Nephron progenitor cell (in vitro differentiated cells): ENCODE measurements at regions not wholly inside any gene's neighbourhood (a gene's known extent, or its start where the extent isn't known, plus 50 kb on each side); places are given as distances from the start of the nearest gene placed in this dataset.

Experiments used
- DNase-seq: peaks from one replicate; pipeline ENCODE4 v3.0.0; 2021
- H3K27ac Mint-ChIP-seq: 2 replicates; pipeline ENCODE4 v1.8.0; 2021; ENCODE audit warnings: mild to moderate bottlenecking, moderate library complexity, mixed read lengths
- H3K27me3 Mint-ChIP-seq: 2 replicates; pipeline ENCODE4 v1.8.0; 2021; ENCODE audit warnings: mild to moderate bottlenecking, low read depth, mixed read lengths; ENCODE audit not compliant: poor library complexity
- H3K36me3 Mint-ChIP-seq: 2 replicates; pipeline ENCODE4 v1.8.0; 2021; ENCODE audit warnings: low read depth, mixed read lengths
- H3K4me1 Mint-ChIP-seq: 2 replicates; pipeline ENCODE4 v1.8.0; 2021; ENCODE audit warnings: mixed read lengths
- H3K4me3 Mint-ChIP-seq: 2 replicates; pipeline ENCODE4 v1.8.0; 2021; ENCODE audit warnings: mild to moderate bottlenecking, moderate library complexity, mixed read lengths
- H3K9me3 Mint-ChIP-seq: 2 replicates; pipeline ENCODE4 v1.8.0; 2021; ENCODE audit warnings: mild to moderate bottlenecking, moderate library complexity, mixed read lengths
- CTCF ChIP-seq: fragments of 200-600 bp; sonication (generic); IDR thresholded peaks from 2 replicates; pipeline ENCODE4 v1.5.0; 2021; ENCODE audit warnings: antibody characterized with exemption

DNA sequence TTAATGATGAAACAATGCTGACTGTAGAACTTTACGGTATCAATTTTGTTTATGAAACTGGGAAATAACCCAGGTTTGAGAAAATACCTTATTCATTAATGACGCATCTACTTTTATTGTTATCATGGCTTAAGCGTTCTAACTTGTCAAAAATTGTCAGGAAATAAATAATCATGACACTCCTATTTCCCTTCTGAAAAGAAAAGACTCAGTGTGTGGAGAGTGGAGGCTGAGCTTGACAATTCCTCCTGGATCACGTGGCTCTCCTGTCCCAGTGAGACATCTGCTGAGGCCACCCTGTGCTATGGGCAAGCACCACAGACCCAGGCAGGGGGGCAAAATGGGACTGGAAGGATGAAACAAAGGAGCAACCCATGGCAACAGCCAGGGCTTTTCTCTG lies 466.4 kb downstream of the ZNF608 start:
- DNase-seq = no peak
- H3K27me3 Mint-ChIP-seq = peaks cover 3% of the 10 kb centered on the region
- H3K36me3 Mint-ChIP-seq = no peaks in the 10 kb centered on the region
- no peak for TF ChIP-seq CTCF
- H3K27ac Mint-ChIP-seq = no peak overlapping the region
- peaks cover 17% of the 10 kb centered on the region for H3K4me1 Mint-ChIP-seq
- no peaks in the 10 kb centered on the region for H3K9me3 Mint-ChIP-seq
- no peak overlapping the region for H3K4me3 Mint-ChIP-seq

DNA sequence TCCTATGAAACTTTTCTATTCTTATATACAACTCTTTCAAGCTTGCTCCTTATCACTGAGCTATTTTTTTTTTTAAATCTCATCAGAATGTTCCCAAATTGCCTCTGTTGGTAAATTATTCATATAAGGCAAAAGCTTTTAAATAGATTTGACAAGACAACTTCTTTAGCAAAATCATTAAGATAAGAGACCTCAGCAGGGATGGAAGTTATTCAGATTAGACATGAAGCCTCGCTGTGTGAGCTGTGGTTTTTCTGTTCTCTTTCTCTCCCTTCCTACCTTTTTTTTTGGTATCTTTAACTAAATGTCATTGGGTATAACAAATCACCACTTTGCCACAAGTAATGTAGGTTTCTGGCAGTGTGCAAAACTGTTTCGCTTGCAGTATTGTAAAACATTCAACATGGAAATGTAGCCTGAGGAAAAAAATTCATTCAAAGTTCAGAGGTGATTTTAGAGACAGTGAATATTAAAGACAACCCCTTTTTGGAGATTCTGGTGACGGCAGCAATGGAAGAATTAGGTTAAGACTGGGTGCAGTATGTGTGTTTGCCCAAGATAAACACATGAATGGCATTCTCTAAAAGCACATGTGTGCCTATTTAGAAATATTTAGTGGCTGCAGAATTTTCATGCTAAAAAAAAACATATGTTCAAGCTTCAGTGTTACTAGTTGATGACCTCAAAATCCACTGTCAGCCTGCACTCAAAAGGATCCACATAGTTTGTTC lies 467.1 kb downstream of the ZNF608 start:
- peaks cover 15% of the 10 kb centered on the region for H3K4me1 Mint-ChIP-seq
- no peak for TF ChIP-seq CTCF
- no peaks in the 10 kb centered on the region for H3K36me3 Mint-ChIP-seq
- H3K27me3 Mint-ChIP-seq = no peaks in the 10 kb centered on the region
- H3K4me3 Mint-ChIP-seq = no peak overlapping the region
- H3K27ac Mint-ChIP-seq = peak overlapping the region; percentile 23
- no peak for DNase-seq
- no peaks in the 10 kb centered on the region for H3K9me3 Mint-ChIP-seq

- H3K36me3 Mint-ChIP-seq = no peaks in the 10 kb centered on the region
- H3K4me1 Mint-ChIP-seq = peaks cover 11% of the 10 kb centered on the region
- H3K9me3 Mint-ChIP-seq = no peaks in the 10 kb centered on the region
- DNase-seq = no peak
- no peak overlapping the region for H3K27ac Mint-ChIP-seq
- H3K27me3 Mint-ChIP-seq = no peaks in the 10 kb centered on the region
- TF ChIP-seq CTCF = no peak
- H3K4me3 Mint-ChIP-seq = no peak overlapping the region
These were observed 467.8 kb downstream of the ZNF608 start for GRCh38 chr5:124278636-124279035.

DNA sequence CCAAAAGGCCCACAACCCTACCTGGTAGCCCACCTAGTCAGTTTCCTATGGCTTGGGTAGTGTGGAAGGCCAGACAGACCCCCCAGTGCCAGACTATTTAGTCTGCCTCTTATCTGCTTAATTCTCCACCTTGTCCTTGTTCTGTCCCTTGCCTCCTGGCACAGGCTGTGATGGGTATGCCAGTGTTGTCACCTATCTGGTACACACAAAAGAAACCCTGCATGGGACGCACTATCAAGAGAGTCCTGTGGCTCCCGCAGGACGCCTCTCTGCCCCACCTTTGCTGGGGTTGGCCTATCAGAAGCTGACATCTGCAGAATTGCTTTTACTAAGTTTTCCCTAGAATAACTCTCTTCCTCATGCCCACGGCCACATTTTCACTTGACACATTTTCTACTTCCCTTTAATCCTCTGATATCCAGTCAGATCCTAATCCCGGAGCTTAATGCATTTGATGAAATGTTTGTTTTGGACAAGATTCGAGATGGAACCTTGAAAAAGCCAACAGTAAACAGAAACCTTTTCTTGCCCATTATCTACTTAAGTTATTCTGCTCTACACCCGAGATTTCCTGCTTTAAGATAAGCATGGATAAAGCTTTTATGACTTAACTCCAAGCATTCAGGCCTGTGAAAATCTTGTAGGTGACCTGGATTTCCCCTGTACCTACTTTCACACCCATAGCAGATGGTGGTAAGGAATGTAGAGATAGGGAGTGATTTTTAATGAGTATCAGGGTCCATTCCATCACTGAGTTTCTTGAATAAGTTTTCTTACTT lies 468.5 kb downstream of the ZNF608 start:
- H3K27ac Mint-ChIP-seq = no peak overlapping the region
- no peak for DNase-seq
- no peaks in the 10 kb centered on the region for H3K9me3 Mint-ChIP-seq
- peaks cover 11% of the 10 kb centered on the region for H3K4me1 Mint-ChIP-seq
- H3K36me3 Mint-ChIP-seq = no peaks in the 10 kb centered on the region
- H3K4me3 Mint-ChIP-seq = no peak overlapping the region
- no peaks in the 10 kb centered on the region for H3K27me3 Mint-ChIP-seq
- TF ChIP-seq CTCF = no peak

GRCh38 chr5:124276166-124276565 lies 470.3 kb downstream of the ZNF608 start:
- Mint-ChIP-seq H3K9me3 (no peaks in the 10 kb centered on the region), H3K36me3 (no peaks in the 10 kb centered on the region), H3K4me3 (no peak overlapping the region), H3K27me3 (no peaks in the 10 kb centered on the region), H3K27ac (no peak overlapping the region), H3K4me1 (peaks cover 11% of the 10 kb centered on the region)
- no peak for DNase-seq
- no peak for TF ChIP-seq CTCF
